Stimulated activated CD4-positive, alpha-beta T cell treated with anti-CD3 and anti-CD28 coated beads, Interleukin-4, amount 100 ng/mL, for 48 hours (primary cell): ENCODE measurements at regions not wholly inside any gene's neighbourhood (a gene's known extent, or its start where the extent isn't known, plus 50 kb on each side); places are given as distances from the start of the nearest gene placed in this dataset.

Experiments
- DNase-seq, 2 donors: peaks; one replicate each; pipeline ENCODE4 v3.0.0-alpha.2; 2020; ENCODE audit warnings: low read depth in 2 of 2

- no peak for DNase-seq
Observed at GRCh38 chr2:121074293-121074932, 210.6 kb downstream of the TFCP2L1 start.

- peak; percentile 38 to 46 for DNase-seq
Observed at GRCh38 chr2:121075006-121075551, 209.9 kb downstream of the TFCP2L1 start.

- no peak for DNase-seq
Observed at GRCh38 chr2:121075641-121076497, 209.1 kb downstream of the TFCP2L1 start.

GRCh38 chr2:121076498-121076820 lies 208.5 kb downstream of the TFCP2L1 start:
- no peak for DNase-seq

GRCh38 chr2:121076885-121077549 lies 208.0 kb downstream of the TFCP2L1 start:
- peak; percentile 67 to 72 for DNase-seq

GRCh38 chr2:121078899-121079298 lies 206.1 kb downstream of the TFCP2L1 start:
- no peak for DNase-seq

GRCh38 chr2:121080013-121080772 lies 204.8 kb downstream of the TFCP2L1 start:
- DNase-seq = peak in 1 of 2 donors; percentile 47

- no peak for DNase-seq
Observed at GRCh38 chr2:121081701-121082100, 203.3 kb downstream of the TFCP2L1 start.

- DNase-seq = no peak
Observed at GRCh38 chr2:121082191-121082590, 202.8 kb downstream of the TFCP2L1 start.

GRCh38 chr2:121084130-121084680 lies 200.8 kb downstream of the TFCP2L1 start:
- DNase-seq = no peak

GRCh38 chr2:121085801-121086200 lies 199.2 kb downstream of the TFCP2L1 start:
- no peak for DNase-seq

GRCh38 chr2:121086450-121086849 lies 198.6 kb downstream of the TFCP2L1 start:
- no peak for DNase-seq

GRCh38 chr2:121087117-121087516 lies 197.9 kb downstream of the TFCP2L1 start:
- DNase-seq = no peak

- DNase-seq = no peak
Observed at GRCh38 chr2:121088251-121089165, 196.5 kb downstream of the TFCP2L1 start.

- DNase-seq = no peak
Observed at GRCh38 chr2:121089166-121089510, 195.9 kb downstream of the TFCP2L1 start.

- DNase-seq = no peak
Observed at GRCh38 chr2:121090088-121090715, 194.8 kb downstream of the TFCP2L1 start.

- DNase-seq = no peak
Observed at GRCh38 chr2:121092095-121092494, 192.9 kb downstream of the TFCP2L1 start.

GRCh38 chr2:121093692-121094091 lies 191.3 kb downstream of the TFCP2L1 start:
- no peak for DNase-seq

- no peak for DNase-seq
Observed at GRCh38 chr2:121094101-121094500, 190.9 kb downstream of the TFCP2L1 start.

GRCh38 chr2:121094845-121095244 lies 190.2 kb downstream of the TFCP2L1 start:
- no peak for DNase-seq
